WTC11 (cell line): ENCODE measurements at regions not wholly inside any gene's neighbourhood (a gene's known extent, or its start where the extent isn't known, plus 50 kb on each side); places are given as distances from the start of the nearest gene placed in this dataset.

Experiments
- ATAC-seq: fragments of 200-7000 bp; cut with Tn5 transposase; 2 replicates; pipeline ENCODE4 v1.10.0; 2021; ENCODE audit warnings: mild to moderate bottlenecking, moderate library complexity
- CTCF ChIA-PET: fragments of 300-600 bp; sonication (Branson Sonifier 250); formaldehyde crosslinking; loops from one replicate; lab custom pipeline; 2021; ENCODE audit warnings: antibody characterized with exemption; lab: Charles Lee
- POLR2A ChIA-PET: fragments of 350-600 bp; sonication (Branson Sonifier 250); formaldehyde crosslinking; loops from one replicate; lab custom pipeline; 2021; ENCODE audit warnings: antibody characterized with exemption; lab: Charles Lee
- DNase-seq: peaks from one replicate; pipeline ENCODE4 v3.0.0; 2021; ENCODE audit warnings: low spot score
- H3K27ac Mint-ChIP-seq: 2 replicates; pipeline ENCODE4 v1.8.0; 2021; ENCODE audit warnings: mixed read lengths
- H3K27me3 Mint-ChIP-seq: 2 replicates; pipeline ENCODE4 v1.8.0; 2021; ENCODE audit warnings: low read depth, mild to moderate bottlenecking, moderate library complexity, mixed read lengths
- H3K36me3 Mint-ChIP-seq: 2 replicates; pipeline ENCODE4 v1.8.0; 2021; ENCODE audit warnings: mixed read lengths
- H3K4me1 Mint-ChIP-seq: 2 replicates; pipeline ENCODE4 v1.8.0; 2022; ENCODE audit warnings: mixed read lengths
- H3K4me3 Mint-ChIP-seq: 2 replicates; pipeline ENCODE4 v1.8.0; 2021; ENCODE audit warnings: mild to moderate bottlenecking, moderate library complexity, mixed read lengths
- H3K9me3 Mint-ChIP-seq: 2 replicates; pipeline ENCODE4 v1.8.0; 2021; ENCODE audit warnings: mixed read lengths
- FOXK1 ChIP-seq: sonication (generic); formaldehyde crosslinking; IDR thresholded peaks from 2 replicates; pipeline ENCODE4 v1.8.0; 2022; ENCODE audit warnings: mild to moderate bottlenecking, moderate library complexity, missing genetic modification reagents
- GABPB1 ChIP-seq: sonication (generic); formaldehyde crosslinking; IDR thresholded peaks from 2 replicates; pipeline ENCODE4 v1.8.1; 2023; ENCODE audit warnings: mild to moderate bottlenecking, missing genetic modification reagents
- IRF2 ChIP-seq: sonication (generic); formaldehyde crosslinking; IDR thresholded peaks from 2 replicates; pipeline ENCODE4 v1.8.0; 2022; ENCODE audit warnings: low read depth, missing genetic modification reagents, borderline replicate concordance
- MXD4 ChIP-seq: fragments of 250-450 bp; sonication (Bioruptor Pico); IDR thresholded peaks from 2 replicates; pipeline ENCODE4 v1.8.0; 2021; ENCODE audit warnings: mild to moderate bottlenecking, moderate library complexity, borderline replicate concordance
- NFATC4 ChIP-seq: fragments of 250-450 bp; sonication (Bioruptor Pico); IDR thresholded peaks from 2 replicates; pipeline ENCODE4 v1.9.0; 2021; ENCODE audit warnings: mild to moderate bottlenecking
- NR2C2 ChIP-seq: sonication (generic); formaldehyde crosslinking; IDR thresholded peaks from 2 replicates; pipeline ENCODE4 v1.8.0; 2022; ENCODE audit warnings: mild to moderate bottlenecking, missing genetic modification reagents
- SMAD4 ChIP-seq: sonication (generic); formaldehyde crosslinking; IDR thresholded peaks from 2 replicates; pipeline ENCODE4 v1.8.0; 2022; ENCODE audit warnings: mild to moderate bottlenecking, missing genetic modification reagents
- SOX15 ChIP-seq: fragments of 250-450 bp; sonication (Bioruptor Pico); IDR thresholded peaks from 2 replicates; pipeline ENCODE4 v1.9.0; 2021; ENCODE audit warnings: mild to moderate bottlenecking
- TEAD1 ChIP-seq: sonication (generic); formaldehyde crosslinking; IDR thresholded peaks from 2 replicates; pipeline ENCODE4 v1.8.0; 2022; ENCODE audit warnings: mild to moderate bottlenecking, missing genetic modification reagents
- TP53 ChIP-seq: sonication (generic); formaldehyde crosslinking; IDR thresholded peaks from 2 replicates; pipeline ENCODE4 v1.8.1; 2023; ENCODE audit warnings: mild to moderate bottlenecking, missing genetic modification reagents
- ZNF219 ChIP-seq: sonication (generic); formaldehyde crosslinking; IDR thresholded peaks from 2 replicates; pipeline ENCODE4 v1.8.0; 2023; ENCODE audit warnings: missing genetic modification reagents, mild to moderate bottlenecking, borderline replicate concordance
- ZNF671 ChIP-seq: fragments of 250-450 bp; sonication (Bioruptor Pico); IDR thresholded peaks from 2 replicates; pipeline ENCODE4 v1.8.0; 2021; ENCODE audit warnings: mild to moderate bottlenecking
- TF ChIP-seq, protein P1 (sequence below): sonication (generic); formaldehyde crosslinking; IDR thresholded peaks from 2 replicates; pipeline ENCODE4 v1.8.1; 2023; ENCODE audit warnings: mild to moderate bottlenecking, missing genetic modification reagents, borderline replicate concordance
- TF ChIP-seq, protein P2 (sequence below): sonication (generic); formaldehyde crosslinking; IDR thresholded peaks from 2 replicates; pipeline ENCODE4 v1.8.1; 2022; ENCODE audit warnings: low read depth, missing genetic modification reagents, borderline replicate concordance
- TF ChIP-seq, protein P3 (sequence below): sonication (generic); formaldehyde crosslinking; IDR thresholded peaks from 2 replicates; pipeline ENCODE4 v1.8.1; 2023; ENCODE audit warnings: mild to moderate bottlenecking, moderate library complexity, missing genetic modification reagents
- TF ChIP-seq, protein P4 (sequence below): sonication (generic); formaldehyde crosslinking; IDR thresholded peaks from 2 replicates; pipeline ENCODE4 v1.8.1; 2022; ENCODE audit warnings: missing genetic modification reagents, borderline replicate concordance
- TF ChIP-seq, protein P5 (sequence below): sonication (generic); formaldehyde crosslinking; IDR thresholded peaks from 2 replicates; pipeline ENCODE4 v1.8.0; 2023; ENCODE audit warnings: mild to moderate bottlenecking, missing genetic modification reagents
- TF ChIP-seq, protein P6 (sequence below): fragments of 250-450 bp; sonication (Bioruptor Pico); IDR thresholded peaks from 2 replicates; pipeline ENCODE4 v1.9.0; 2021; ENCODE audit warnings: moderate library complexity, mild to moderate bottlenecking, inconsistent platforms, borderline replicate concordance
- TF ChIP-seq, protein P7 (sequence below): sonication (generic); formaldehyde crosslinking; IDR thresholded peaks from 2 replicates; pipeline ENCODE4 v1.8.1; 2022; ENCODE audit warnings: mild to moderate bottlenecking, missing genetic modification reagents, moderate library complexity, borderline replicate concordance
- TF ChIP-seq, protein P8 (sequence below): sonication (generic); formaldehyde crosslinking; IDR thresholded peaks from 2 replicates; pipeline ENCODE4 v1.8.0; 2023; ENCODE audit warnings: missing genetic modification reagents

DNA sequence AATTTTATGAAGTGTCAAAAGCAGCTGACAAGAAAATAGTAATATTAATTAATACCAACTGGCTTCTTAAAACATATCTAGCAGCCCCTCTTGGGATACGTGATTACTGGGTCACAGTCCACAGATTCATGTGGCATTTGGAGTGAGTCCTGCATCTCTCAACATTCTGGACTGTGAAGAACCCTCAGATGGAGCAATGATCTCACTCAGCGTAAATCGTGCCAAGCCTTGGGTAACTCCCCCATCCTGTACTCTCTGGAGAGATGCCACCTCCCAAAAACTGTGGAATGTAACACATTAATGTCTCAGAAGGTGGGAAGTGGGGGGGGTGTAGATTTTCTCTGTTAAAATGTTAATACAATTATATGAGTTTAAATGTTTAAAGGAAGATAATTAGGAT lies 118.2 kb upstream of the IQCM start (continued):
- TF ChIP-seq, protein P1, sequence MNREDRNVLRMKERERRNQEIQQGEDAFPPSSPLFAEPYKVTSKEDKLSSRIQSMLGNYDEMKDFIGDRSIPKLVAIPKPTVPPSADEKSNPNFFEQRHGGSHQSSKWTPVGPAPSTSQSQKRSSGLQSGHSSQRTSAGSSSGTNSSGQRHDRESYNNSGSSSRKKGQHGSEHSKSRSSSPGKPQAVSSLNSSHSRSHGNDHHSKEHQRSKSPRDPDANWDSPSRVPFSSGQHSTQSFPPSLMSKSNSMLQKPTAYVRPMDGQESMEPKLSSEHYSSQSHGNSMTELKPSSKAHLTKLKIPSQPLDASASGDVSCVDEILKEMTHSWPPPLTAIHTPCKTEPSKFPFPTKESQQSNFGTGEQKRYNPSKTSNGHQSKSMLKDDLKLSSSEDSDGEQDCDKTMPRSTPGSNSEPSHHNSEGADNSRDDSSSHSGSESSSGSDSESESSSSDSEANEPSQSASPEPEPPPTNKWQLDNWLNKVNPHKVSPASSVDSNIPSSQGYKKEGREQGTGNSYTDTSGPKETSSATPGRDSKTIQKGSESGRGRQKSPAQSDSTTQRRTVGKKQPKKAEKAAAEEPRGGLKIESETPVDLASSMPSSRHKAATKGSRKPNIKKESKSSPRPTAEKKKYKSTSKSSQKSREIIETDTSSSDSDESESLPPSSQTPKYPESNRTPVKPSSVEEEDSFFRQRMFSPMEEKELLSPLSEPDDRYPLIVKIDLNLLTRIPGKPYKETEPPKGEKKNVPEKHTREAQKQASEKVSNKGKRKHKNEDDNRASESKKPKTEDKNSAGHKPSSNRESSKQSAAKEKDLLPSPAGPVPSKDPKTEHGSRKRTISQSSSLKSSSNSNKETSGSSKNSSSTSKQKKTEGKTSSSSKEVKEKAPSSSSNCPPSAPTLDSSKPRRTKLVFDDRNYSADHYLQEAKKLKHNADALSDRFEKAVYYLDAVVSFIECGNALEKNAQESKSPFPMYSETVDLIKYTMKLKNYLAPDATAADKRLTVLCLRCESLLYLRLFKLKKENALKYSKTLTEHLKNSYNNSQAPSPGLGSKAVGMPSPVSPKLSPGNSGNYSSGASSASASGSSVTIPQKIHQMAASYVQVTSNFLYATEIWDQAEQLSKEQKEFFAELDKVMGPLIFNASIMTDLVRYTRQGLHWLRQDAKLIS (CRISPR knock-in tag), result no peak
- no peak for TF ChIP-seq FOXK1 (CRISPR knock-in tag)
- TF ChIP-seq, protein P2, sequence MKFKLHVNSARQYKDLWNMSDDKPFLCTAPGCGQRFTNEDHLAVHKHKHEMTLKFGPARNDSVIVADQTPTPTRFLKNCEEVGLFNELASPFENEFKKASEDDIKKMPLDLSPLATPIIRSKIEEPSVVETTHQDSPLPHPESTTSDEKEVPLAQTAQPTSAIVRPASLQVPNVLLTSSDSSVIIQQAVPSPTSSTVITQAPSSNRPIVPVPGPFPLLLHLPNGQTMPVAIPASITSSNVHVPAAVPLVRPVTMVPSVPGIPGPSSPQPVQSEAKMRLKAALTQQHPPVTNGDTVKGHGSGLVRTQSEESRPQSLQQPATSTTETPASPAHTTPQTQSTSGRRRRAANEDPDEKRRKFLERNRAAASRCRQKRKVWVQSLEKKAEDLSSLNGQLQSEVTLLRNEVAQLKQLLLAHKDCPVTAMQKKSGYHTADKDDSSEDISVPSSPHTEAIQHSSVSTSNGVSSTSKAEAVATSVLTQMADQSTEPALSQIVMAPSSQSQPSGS (CRISPR knock-in tag), result no peak
- TF ChIP-seq, protein P3, sequence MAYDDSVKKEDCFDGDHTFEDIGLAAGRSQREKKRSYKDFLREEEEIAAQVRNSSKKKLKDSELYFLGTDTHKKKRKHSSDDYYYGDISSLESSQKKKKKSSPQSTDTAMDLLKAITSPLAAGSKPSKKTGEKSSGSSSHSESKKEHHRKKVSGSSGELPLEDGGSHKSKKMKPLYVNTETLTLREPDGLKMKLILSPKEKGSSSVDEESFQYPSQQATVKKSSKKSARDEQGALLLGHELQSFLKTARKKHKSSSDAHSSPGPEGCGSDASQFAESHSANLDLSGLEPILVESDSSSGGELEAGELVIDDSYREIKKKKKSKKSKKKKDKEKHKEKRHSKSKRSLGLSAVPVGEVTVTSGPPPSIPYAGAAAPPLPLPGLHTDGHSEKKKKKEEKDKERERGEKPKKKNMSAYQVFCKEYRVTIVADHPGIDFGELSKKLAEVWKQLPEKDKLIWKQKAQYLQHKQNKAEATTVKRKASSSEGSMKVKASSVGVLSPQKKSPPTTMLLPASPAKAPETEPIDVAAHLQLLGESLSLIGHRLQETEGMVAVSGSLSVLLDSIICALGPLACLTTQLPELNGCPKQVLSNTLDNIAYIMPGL (CRISPR knock-in tag), result no peak
- TF ChIP-seq NR2C2 (CRISPR knock-in tag), result no peak
- no peak for TF ChIP-seq ZNF219 (CRISPR knock-in tag)
- TF ChIP-seq IRF2, result no peak
- TF ChIP-seq, protein P4, sequence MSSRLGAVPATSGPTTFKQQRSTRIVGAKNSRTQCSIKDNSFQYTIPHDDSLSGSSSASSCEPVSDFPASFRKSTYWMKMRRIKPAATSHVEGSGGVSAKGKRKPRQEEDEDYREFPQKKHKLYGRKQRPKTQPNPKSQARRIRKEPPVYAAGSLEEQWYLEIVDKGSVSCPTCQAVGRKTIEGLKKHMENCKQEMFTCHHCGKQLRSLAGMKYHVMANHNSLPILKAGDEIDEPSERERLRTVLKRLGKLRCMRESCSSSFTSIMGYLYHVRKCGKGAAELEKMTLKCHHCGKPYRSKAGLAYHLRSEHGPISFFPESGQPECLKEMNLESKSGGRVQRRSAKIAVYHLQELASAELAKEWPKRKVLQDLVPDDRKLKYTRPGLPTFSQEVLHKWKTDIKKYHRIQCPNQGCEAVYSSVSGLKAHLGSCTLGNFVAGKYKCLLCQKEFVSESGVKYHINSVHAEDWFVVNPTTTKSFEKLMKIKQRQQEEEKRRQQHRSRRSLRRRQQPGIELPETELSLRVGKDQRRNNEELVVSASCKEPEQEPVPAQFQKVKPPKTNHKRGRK (CRISPR knock-in tag), result no peak
- no peak for TF ChIP-seq SMAD4
- TF ChIP-seq TEAD1 (CRISPR knock-in tag), result no peak
- TF ChIP-seq SOX15, result no peak
- TF ChIP-seq, protein P5, sequence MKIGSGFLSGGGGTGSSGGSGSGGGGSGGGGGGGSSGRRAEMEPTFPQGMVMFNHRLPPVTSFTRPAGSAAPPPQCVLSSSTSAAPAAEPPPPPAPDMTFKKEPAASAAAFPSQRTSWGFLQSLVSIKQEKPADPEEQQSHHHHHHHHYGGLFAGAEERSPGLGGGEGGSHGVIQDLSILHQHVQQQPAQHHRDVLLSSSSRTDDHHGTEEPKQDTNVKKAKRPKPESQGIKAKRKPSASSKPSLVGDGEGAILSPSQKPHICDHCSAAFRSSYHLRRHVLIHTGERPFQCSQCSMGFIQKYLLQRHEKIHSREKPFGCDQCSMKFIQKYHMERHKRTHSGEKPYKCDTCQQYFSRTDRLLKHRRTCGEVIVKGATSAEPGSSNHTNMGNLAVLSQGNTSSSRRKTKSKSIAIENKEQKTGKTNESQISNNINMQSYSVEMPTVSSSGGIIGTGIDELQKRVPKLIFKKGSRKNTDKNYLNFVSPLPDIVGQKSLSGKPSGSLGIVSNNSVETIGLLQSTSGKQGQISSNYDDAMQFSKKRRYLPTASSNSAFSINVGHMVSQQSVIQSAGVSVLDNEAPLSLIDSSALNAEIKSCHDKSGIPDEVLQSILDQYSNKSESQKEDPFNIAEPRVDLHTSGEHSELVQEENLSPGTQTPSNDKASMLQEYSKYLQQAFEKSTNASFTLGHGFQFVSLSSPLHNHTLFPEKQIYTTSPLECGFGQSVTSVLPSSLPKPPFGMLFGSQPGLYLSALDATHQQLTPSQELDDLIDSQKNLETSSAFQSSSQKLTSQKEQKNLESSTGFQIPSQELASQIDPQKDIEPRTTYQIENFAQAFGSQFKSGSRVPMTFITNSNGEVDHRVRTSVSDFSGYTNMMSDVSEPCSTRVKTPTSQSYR (CRISPR knock-in tag), result no peak

DNA sequence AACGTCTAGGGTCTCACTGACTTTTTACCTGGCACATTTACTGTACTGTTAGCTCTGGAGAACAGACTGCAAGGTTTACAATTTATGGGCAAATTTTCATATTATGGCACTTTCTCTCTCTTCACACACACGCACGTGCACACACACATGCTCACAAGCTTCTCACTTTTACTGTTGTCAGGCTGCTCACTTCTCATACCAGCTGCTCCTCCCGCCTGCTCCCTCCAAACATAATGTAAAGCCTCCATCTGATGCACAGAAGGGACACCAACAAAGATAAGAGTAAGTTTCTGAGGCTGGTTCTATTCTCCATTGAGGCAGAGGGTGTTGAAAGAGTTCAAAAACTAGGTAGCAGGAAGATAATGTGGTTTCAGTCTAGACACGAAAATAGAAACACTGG lies 128.9 kb upstream of the DCLK2 start:
- DNase-seq, result no peak
- Mint-ChIP-seq H3K27me3 (no peaks in the 10 kb centered on the region), H3K9me3 (no peaks in the 10 kb centered on the region), H3K4me1 (peaks cover 8% of the 10 kb centered on the region), H3K36me3 (no peaks in the 10 kb centered on the region), H3K27ac (no peak overlapping the region), H3K4me3 (no peak overlapping the region)
- ChIA-PET POLR2A (no interaction called here), CTCF (no interaction called here)
- no peak for ATAC-seq
- TF ChIP-seq TP53 (CRISPR knock-in tag) (no peak), TEAD1 (CRISPR knock-in tag) (no peak), GABPB1 (CRISPR knock-in tag) (no peak), ZNF671 (CRISPR knock-in tag) (no peak), NFATC4 (CRISPR knock-in tag) (no peak), MXD4 (CRISPR knock-in tag) (no peak)
- TF ChIP-seq, protein P4 (CRISPR knock-in tag), result no peak
- TF ChIP-seq, protein P6, sequence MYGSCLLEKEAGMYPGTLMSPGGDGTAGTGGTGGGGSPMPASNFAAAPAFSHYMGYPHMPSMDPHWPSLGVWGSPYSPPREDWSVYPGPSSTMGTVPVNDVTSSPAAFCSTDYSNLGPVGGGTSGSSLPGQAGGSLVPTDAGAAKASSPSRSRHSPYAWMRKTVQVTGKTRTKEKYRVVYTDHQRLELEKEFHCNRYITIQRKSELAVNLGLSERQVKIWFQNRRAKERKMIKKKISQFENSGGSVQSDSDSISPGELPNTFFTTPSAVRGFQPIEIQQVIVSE (CRISPR knock-in tag), result no peak
- TF ChIP-seq, protein P7, sequence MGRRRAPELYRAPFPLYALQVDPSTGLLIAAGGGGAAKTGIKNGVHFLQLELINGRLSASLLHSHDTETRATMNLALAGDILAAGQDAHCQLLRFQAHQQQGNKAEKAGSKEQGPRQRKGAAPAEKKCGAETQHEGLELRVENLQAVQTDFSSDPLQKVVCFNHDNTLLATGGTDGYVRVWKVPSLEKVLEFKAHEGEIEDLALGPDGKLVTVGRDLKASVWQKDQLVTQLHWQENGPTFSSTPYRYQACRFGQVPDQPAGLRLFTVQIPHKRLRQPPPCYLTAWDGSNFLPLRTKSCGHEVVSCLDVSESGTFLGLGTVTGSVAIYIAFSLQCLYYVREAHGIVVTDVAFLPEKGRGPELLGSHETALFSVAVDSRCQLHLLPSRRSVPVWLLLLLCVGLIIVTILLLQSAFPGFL (CRISPR knock-in tag), result no peak
- TF ChIP-seq, protein P8, sequence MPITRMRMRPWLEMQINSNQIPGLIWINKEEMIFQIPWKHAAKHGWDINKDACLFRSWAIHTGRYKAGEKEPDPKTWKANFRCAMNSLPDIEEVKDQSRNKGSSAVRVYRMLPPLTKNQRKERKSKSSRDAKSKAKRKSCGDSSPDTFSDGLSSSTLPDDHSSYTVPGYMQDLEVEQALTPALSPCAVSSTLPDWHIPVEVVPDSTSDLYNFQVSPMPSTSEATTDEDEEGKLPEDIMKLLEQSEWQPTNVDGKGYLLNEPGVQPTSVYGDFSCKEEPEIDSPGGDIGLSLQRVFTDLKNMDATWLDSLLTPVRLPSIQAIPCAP (CRISPR knock-in tag), result no peak
